ENCODE measurements at regions not wholly inside any gene's neighbourhood (a gene's known extent, or its start where the extent isn't known, plus 50 kb on each side); places are given as distances from the start of the nearest gene placed in this dataset.

GRCh38 chr1:209491897-209492296 lies 91.6 kb upstream of the CAMK1G start:
- Histone ChIP-seq H3K27me3 (ENCODE audit: low read length) (no peaks in the 10 kb centered on the region), H3K27ac (ENCODE audit: low read depth, low read length) (no peak overlapping the region), H3K4me3 (ENCODE audit: insufficient read depth, low read length, poor library complexity, severe bottlenecking) (no peak overlapping the region), H3K4me2 (ENCODE audit: low read depth, low read length, poor library complexity, severe bottlenecking) (no peak overlapping the region), H3K36me3 (ENCODE audit: low read length) (no peaks in the 10 kb centered on the region), H3F3A (ENCODE audit: insufficient read depth) (no peaks in the 10 kb centered on the region), H3K79me2 (ENCODE audit: insufficient read depth, low read length) (no peaks in the 10 kb centered on the region), H4K20me1 (ENCODE audit: low read depth, low read length) (no peaks in the 10 kb centered on the region), H3K9ac (ENCODE audit: low read length) (no peak overlapping the region), H3K9me2 (replicated peaks; ENCODE audit: insufficient read depth, low read length) (no peaks in the 10 kb centered on the region), H3K9me3 (ENCODE audit: insufficient read depth, low read length) (no peaks in the 10 kb centered on the region), H2AFZ (ENCODE audit: low read depth, low read length, severe bottlenecking) (no peak overlapping the region)
- TF ChIP-seq CTCF (IDR thresholded peaks at IDR 0.05; ENCODE audit: insufficient read depth, low read length, poor library complexity, severe bottlenecking) = no peak
- TF ChIP-seq EZH2phosphoT487 (conservative IDR thresholded peaks at IDR 0.05; ENCODE audit: low read length) = no peak

GRCh38 chr1:209493559-209493958 lies 90.0 kb upstream of the CAMK1G start:
- Histone ChIP-seq H3K79me2 (ENCODE audit: insufficient read depth, low read length) (no peaks in the 10 kb centered on the region), H3K27ac (ENCODE audit: low read depth, low read length) (no peak overlapping the region), H3F3A (ENCODE audit: insufficient read depth) (no peaks in the 10 kb centered on the region), H3K4me2 (ENCODE audit: low read depth, low read length, poor library complexity, severe bottlenecking) (no peak overlapping the region), H3K9me3 (ENCODE audit: insufficient read depth, low read length) (no peaks in the 10 kb centered on the region), H3K4me3 (ENCODE audit: insufficient read depth, low read length, poor library complexity, severe bottlenecking) (no peak overlapping the region), H3K9ac (ENCODE audit: low read length) (no peak overlapping the region), H4K20me1 (ENCODE audit: low read depth, low read length) (no peaks in the 10 kb centered on the region), H3K27me3 (ENCODE audit: low read length) (no peaks in the 10 kb centered on the region), H3K36me3 (ENCODE audit: low read length) (no peaks in the 10 kb centered on the region), H3K9me2 (replicated peaks; ENCODE audit: insufficient read depth, low read length) (no peaks in the 10 kb centered on the region), H2AFZ (ENCODE audit: low read depth, low read length, severe bottlenecking) (no peak overlapping the region)
- TF ChIP-seq EZH2phosphoT487 (conservative IDR thresholded peaks at IDR 0.05; ENCODE audit: low read length) (no peak), CTCF (IDR thresholded peaks at IDR 0.05; ENCODE audit: insufficient read depth, low read length, poor library complexity, severe bottlenecking) (no peak)

- H3K9me2 ChIP-seq (replicated peaks; ENCODE audit: insufficient read depth, low read length) = no peaks in the 10 kb centered on the region
- H4K20me1 ChIP-seq (ENCODE audit: low read depth, low read length) = no peaks in the 10 kb centered on the region
- H3K79me2 ChIP-seq (ENCODE audit: insufficient read depth, low read length) = no peaks in the 10 kb centered on the region
- no peaks in the 10 kb centered on the region for H3K36me3 ChIP-seq (ENCODE audit: low read length)
- H3K27ac ChIP-seq (ENCODE audit: low read depth, low read length) = no peak overlapping the region
- H3K9ac ChIP-seq (ENCODE audit: low read length) = no peak overlapping the region
- TF ChIP-seq EZH2phosphoT487 (conservative IDR thresholded peaks at IDR 0.05; ENCODE audit: low read length) (no peak), CTCF (IDR thresholded peaks at IDR 0.05; ENCODE audit: insufficient read depth, low read length, poor library complexity, severe bottlenecking) (no peak)
- no peak overlapping the region for H3K4me2 ChIP-seq (ENCODE audit: low read depth, low read length, poor library complexity, severe bottlenecking)
- H2AFZ ChIP-seq (ENCODE audit: low read depth, low read length, severe bottlenecking) = no peak overlapping the region
- H3F3A ChIP-seq (ENCODE audit: insufficient read depth) = no peaks in the 10 kb centered on the region
- no peaks in the 10 kb centered on the region for H3K9me3 ChIP-seq (ENCODE audit: insufficient read depth, low read length)
- no peak overlapping the region for H3K4me3 ChIP-seq (ENCODE audit: insufficient read depth, low read length, poor library complexity, severe bottlenecking)
- no peaks in the 10 kb centered on the region for H3K27me3 ChIP-seq (ENCODE audit: low read length)
These were observed 85.8 kb upstream of the CAMK1G start for GRCh38 chr1:209497729-209498128.

Measured in SU-DHL-6 (cell line).